22Rv1 (cell line): ENCODE measurements at regions not wholly inside any gene's neighbourhood (a gene's known extent, or its start where the extent isn't known, plus 50 kb on each side); places are given as distances from the start of the nearest gene placed in this dataset.

ENCODE experiments used
- ZFX ChIP-seq: fragments of 450-650 bp; IDR thresholded peaks from 2 replicates; pipeline ENCODE4 v1.6.1; 2017; ENCODE audit warnings: antibody characterized with exemption, borderline replicate concordance
- TF ChIP-seq, protein P1 (sequence below): fragments of 450-650 bp; IDR thresholded peaks from 2 replicates; pipeline ENCODE4 v1.5.1; 2017; ENCODE audit warnings: mild to moderate bottlenecking

DNA sequence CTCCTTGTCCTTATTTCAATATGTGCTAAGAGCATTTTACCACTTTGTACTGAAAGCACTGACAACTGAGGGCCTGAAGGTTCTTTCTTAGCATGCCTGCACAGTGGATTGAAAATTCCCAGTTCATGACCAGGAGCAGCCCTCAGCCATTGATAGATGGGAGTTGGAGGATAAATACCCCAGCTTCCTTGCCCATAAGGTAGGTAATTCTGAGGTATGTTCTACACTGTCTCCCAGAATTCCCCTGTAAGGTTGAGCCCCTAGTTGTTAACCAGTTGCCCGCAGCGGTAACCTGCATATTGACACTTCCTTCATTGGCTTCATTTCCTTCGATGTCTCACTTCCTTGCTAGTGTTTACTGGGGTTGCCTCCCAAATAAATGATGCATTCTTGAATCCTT lies 162.0 kb downstream of the CDC5L start:
- TF ChIP-seq, protein P1, sequence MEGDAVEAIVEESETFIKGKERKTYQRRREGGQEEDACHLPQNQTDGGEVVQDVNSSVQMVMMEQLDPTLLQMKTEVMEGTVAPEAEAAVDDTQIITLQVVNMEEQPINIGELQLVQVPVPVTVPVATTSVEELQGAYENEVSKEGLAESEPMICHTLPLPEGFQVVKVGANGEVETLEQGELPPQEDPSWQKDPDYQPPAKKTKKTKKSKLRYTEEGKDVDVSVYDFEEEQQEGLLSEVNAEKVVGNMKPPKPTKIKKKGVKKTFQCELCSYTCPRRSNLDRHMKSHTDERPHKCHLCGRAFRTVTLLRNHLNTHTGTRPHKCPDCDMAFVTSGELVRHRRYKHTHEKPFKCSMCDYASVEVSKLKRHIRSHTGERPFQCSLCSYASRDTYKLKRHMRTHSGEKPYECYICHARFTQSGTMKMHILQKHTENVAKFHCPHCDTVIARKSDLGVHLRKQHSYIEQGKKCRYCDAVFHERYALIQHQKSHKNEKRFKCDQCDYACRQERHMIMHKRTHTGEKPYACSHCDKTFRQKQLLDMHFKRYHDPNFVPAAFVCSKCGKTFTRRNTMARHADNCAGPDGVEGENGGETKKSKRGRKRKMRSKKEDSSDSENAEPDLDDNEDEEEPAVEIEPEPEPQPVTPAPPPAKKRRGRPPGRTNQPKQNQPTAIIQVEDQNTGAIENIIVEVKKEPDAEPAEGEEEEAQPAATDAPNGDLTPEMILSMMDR = no peak
- TF ChIP-seq ZFX = no peak
